Hepatocyte (in vitro differentiated cells): ENCODE measurements at regions not wholly inside any gene's neighbourhood (a gene's known extent, or its start where the extent isn't known, plus 50 kb on each side); places are given as distances from the start of the nearest gene placed in this dataset.
A peak's percentile ranks its signal among the peaks of the same experiment; 100 is the strongest.

Source experiments
- DNase-seq: peaks from one replicate; pipeline ENCODE4 v3.0.0-alpha.2; 2016; ENCODE audit warnings: low spot score
- H2AFZ ChIP-seq: fragments of 200-600 bp; sonication (generic); 2 replicates; pipeline ENCODE4 v1.6.0; 2016; ENCODE audit warnings: antibody characterized with exemption, mild to moderate bottlenecking
- H3K27ac ChIP-seq: fragments of 200-600 bp; sonication (generic); 2 replicates; pipeline ENCODE4 v1.5.1; 2016; ENCODE audit warnings: mild to moderate bottlenecking
- H3K27me3 ChIP-seq: fragments of 200-600 bp; sonication (generic); 2 replicates; pipeline ENCODE4 v1.6.1; 2016
- H3K36me3 ChIP-seq: fragments of 200-600 bp; sonication (generic); replicated peaks from 2 replicates; pipeline ENCODE4 v1.5.1; 2016; ENCODE audit warnings: low read depth; ENCODE audit not compliant: insufficient read depth
- H3K4me1 ChIP-seq: fragments of 200-600 bp; sonication (generic); 2 replicates; pipeline ENCODE4 v1.5.1; 2016; ENCODE audit warnings: mild to moderate bottlenecking, moderate library complexity; ENCODE audit not compliant: insufficient read depth
- H3K4me2 ChIP-seq: fragments of 200-600 bp; sonication (generic); 2 replicates; pipeline ENCODE4 v1.6.0; 2016
- H3K4me3 ChIP-seq: fragments of 200-600 bp; sonication (generic); 2 replicates; pipeline ENCODE4 v1.5.1; 2016; ENCODE audit warnings: mild to moderate bottlenecking
- H3K79me2 ChIP-seq: fragments of 200-600 bp; sonication (generic); 2 replicates; pipeline ENCODE4 v1.6.0; 2017; ENCODE audit warnings: mild to moderate bottlenecking
- H3K9me2 ChIP-seq: fragments of 200-600 bp; sonication (generic); replicated peaks from 2 replicates; pipeline ENCODE4 v1.6.0; 2017; ENCODE audit warnings: mild to moderate bottlenecking; ENCODE audit not compliant: insufficient read depth
- H3K9me3 ChIP-seq: fragments of 200-600 bp; sonication (generic); 2 replicates; pipeline ENCODE4 v1.5.1; 2016; ENCODE audit warnings: low read depth, mild to moderate bottlenecking
- H4K20me1 ChIP-seq: fragments of 200-600 bp; sonication (generic); 2 replicates; pipeline ENCODE4 v1.6.0; 2016; ENCODE audit warnings: mild to moderate bottlenecking; ENCODE audit not compliant: insufficient read depth, poor library complexity, severe bottlenecking
- CTCF ChIP-seq: fragments of 200-600 bp; sonication (generic); IDR thresholded peaks from 2 replicates; pipeline ENCODE4 v1.5.1; 2016; ENCODE audit warnings: antibody characterized with exemption, mild to moderate bottlenecking; ENCODE audit not compliant: poor library complexity
- EZH2 ChIP-seq: fragments of 200-600 bp; sonication (generic); IDR thresholded peaks from 2 replicates; pipeline ENCODE4 v1.6.1; 2016; ENCODE audit warnings: antibody characterized with exemption, mild to moderate bottlenecking, borderline replicate concordance
- EZH2phosphoT487 ChIP-seq: fragments of 200-600 bp; sonication (generic); IDR thresholded peaks from one replicate; pipeline ENCODE4 v1.6.1; 2018; ENCODE audit warnings: antibody characterized with exemption, mild to moderate bottlenecking, low read depth, moderate library complexity; ENCODE audit not compliant: unreplicated experiment, severe bottlenecking
- WGBS: methylation state at CpG from one replicate; pipeline ENCODE4 v1.1.6; 2016; ENCODE audit warnings: low lambda C conversion rate; ENCODE audit errors: missing lambda C conversion rate; 5-methylcytosine and 5-hydroxymethylcytosine counted together

DNA sequence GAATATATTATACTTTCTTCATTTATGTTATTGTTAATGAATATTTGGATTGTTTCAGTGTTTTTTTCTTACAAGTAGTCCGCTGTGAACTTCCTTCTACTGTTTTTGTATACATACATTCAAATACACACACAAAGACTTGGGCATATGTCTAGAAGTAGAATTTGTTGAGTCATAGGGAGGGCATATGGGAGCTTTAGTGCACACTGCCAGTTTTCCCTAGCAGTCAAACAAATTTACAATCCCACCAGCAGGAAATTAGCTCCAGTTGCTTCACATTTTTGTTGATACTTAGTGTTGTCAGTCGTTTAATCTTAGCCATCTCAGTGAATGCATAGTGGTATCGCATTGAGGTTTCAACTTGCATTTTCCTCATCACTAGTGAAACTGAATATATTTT lies 492.3 kb downstream of the DIPK2A start:
- no peaks in the 10 kb centered on the region for H3K9me3 ChIP-seq
- no peaks in the 10 kb centered on the region for H3K9me2 ChIP-seq
- H3K79me2 ChIP-seq: no peaks in the 10 kb centered on the region
- no peak overlapping the region for H2AFZ ChIP-seq
- no peak overlapping the region for H3K27ac ChIP-seq
- H4K20me1 ChIP-seq: no peaks in the 10 kb centered on the region
- no peak for DNase-seq
- no peaks in the 10 kb centered on the region for H3K27me3 ChIP-seq
- TF ChIP-seq EZH2phosphoT487: no peak
- no peak for TF ChIP-seq EZH2
- TF ChIP-seq CTCF: no peak
- H3K4me2 ChIP-seq: no peak overlapping the region
- no peak overlapping the region for H3K4me3 ChIP-seq
- H3K4me1 ChIP-seq: no peaks in the 10 kb centered on the region
- WGBS: 72% methylated on average over 3 of the region's 3 CpGs
- no peaks in the 10 kb centered on the region for H3K36me3 ChIP-seq

DNA sequence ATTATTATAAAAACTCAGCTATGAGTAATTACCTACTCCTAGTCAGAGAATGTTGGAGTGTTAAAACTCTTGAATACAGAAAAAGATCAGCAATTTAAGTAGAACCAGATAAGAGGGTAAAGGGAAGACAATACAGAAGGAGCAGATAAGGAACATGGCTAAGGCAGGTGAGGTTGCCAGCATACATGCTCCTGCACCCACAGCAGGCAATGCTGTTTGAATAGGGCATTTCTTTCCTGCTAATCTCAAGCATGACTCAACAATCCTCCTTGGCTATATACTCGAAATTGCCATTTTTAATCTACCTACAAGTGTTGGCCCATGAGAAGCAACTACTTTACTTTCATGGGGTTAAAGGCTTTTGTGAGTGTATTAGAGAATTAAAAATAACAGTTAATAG lies 494.5 kb downstream of the DIPK2A start:
- no peaks in the 10 kb centered on the region for H3K27me3 ChIP-seq
- H4K20me1 ChIP-seq: no peaks in the 10 kb centered on the region
- no peak overlapping the region for H3K4me3 ChIP-seq
- H3K4me2 ChIP-seq: no peak overlapping the region
- WGBS: 59% methylated on average over 1 of the region's 1 CpG
- TF ChIP-seq CTCF: no peak
- no peak for TF ChIP-seq EZH2
- no peak for TF ChIP-seq EZH2phosphoT487
- H3K4me1 ChIP-seq: no peaks in the 10 kb centered on the region
- H2AFZ ChIP-seq: no peak overlapping the region
- H3K9me2 ChIP-seq: no peaks in the 10 kb centered on the region
- no peaks in the 10 kb centered on the region for H3K36me3 ChIP-seq
- DNase-seq: peak; percentile 7
- H3K79me2 ChIP-seq: no peaks in the 10 kb centered on the region
- H3K9me3 ChIP-seq: no peaks in the 10 kb centered on the region
- no peak overlapping the region for H3K27ac ChIP-seq

DNA sequence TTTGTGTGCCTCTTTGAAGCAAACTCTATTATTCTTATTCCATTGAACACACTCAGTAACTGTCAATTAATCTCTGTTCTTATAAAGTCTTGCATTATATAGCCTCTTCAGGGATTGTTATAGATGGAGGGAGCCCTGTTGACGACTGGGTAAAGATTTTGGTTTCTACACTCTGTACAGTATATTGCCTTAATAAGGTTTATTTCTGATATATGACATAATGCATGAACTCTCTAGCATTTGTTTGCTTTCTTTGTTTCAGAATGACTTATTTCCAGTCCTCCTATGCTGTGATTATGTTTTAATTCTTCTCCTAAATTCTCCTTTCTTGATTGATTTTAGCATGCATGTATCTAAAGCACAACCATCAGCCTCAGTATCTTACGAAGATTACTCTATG lies 494.9 kb downstream of the DIPK2A start:
- H3K79me2 ChIP-seq: no peaks in the 10 kb centered on the region
- 100% methylated on average over 2 of the region's 2 CpGs for WGBS

More for the DNA sequence above, 494.9 kb downstream of the DIPK2A start:
- Histone ChIP-seq H3K27me3 (no peaks in the 10 kb centered on the region), H3K4me3 (no peak overlapping the region), H4K20me1 (no peaks in the 10 kb centered on the region), H3K9me2 (no peaks in the 10 kb centered on the region), H3K36me3 (no peaks in the 10 kb centered on the region), H3K27ac (no peak overlapping the region), H3K9me3 (no peaks in the 10 kb centered on the region), H2AFZ (no peak overlapping the region), H3K4me2 (no peak overlapping the region), H3K4me1 (no peaks in the 10 kb centered on the region)
- TF ChIP-seq EZH2phosphoT487: no peak
- TF ChIP-seq CTCF: no peak
- TF ChIP-seq EZH2: no peak
- DNase-seq: no peak
